Right lobe of liver (tissue), 6 donors: ENCODE measurements at regions not wholly inside any gene's neighbourhood (a gene's known extent, or its start where the extent isn't known, plus 50 kb on each side); places are given as distances from the start of the nearest gene placed in this dataset.
A peak's percentile ranks its signal among the peaks of the same experiment; 100 is the strongest.

ENCODE experiments used
- ATAC-seq, 4 donors: fragments of 200-7000 bp; cut with Tn5 transposase; one replicate each; pipeline ENCODE4 v1.9.1; 2020; ENCODE audit warnings: mild to moderate bottlenecking in 4 of 4, moderate library complexity in 4 of 4
- DNase-seq, 3 donors: peaks; one replicate each; pipeline ENCODE4 v3.0.0-alpha.2; 2020
- H3K27ac ChIP-seq, 3 donors: fragments of 200-600 bp; one replicate each; pipeline ENCODE4 v1.8.0; 2022
- H3K27me3 ChIP-seq, 2 donors: fragments of 200-600 bp; one replicate each; pipeline ENCODE4 v1.8.0; 2022
- H3K36me3 ChIP-seq, 4 donors: fragments of 200-600 bp; sonication (generic) in 1 of 4; one replicate each; pipeline versions ENCODE4 v1.5.1 to v1.8.0; 2017 to 2022; ENCODE audit warnings: control low read depth in 1 of 4
- H3K4me1 ChIP-seq, 4 donors: fragments of 200-600 bp; sonication (generic) in 1 of 4; one replicate each; pipeline versions ENCODE4 v1.5.1 to v1.8.0; 2017 to 2022; ENCODE audit warnings: control low read depth in 1 of 4
- H3K4me3 ChIP-seq, 3 donors: fragments of 200-600 bp; one replicate each; pipeline ENCODE4 v1.8.0; 2022
- H3K9me3 ChIP-seq, 4 donors: fragments of 200-600 bp; sonication (generic) in 1 of 4; one replicate each; pipeline versions ENCODE4 v1.5.1 to v1.8.0; 2017 to 2022; ENCODE audit warnings: control low read depth in 1 of 4
- POLR2A ChIP-seq: fragments of 450-650 bp; IDR thresholded peaks from one replicate; pipeline ENCODE4 v1.6.1; 2017; ENCODE audit warnings: antibody characterized with exemption, mild to moderate bottlenecking
- WGBS: methylation state at CpG from one replicate; pipeline ENCODE4 v1.1.6; 2018; ENCODE audit warnings: low coverage, low lambda C conversion rate; ENCODE audit not compliant: insufficient coverage; ENCODE audit errors: missing lambda C conversion rate; 5-methylcytosine and 5-hydroxymethylcytosine counted together
- intact Hi-C, 2 donors: fragments of 100-400 bp; cut with DNase I; formaldehyde crosslinking; loops; one replicate each; pipeline versions ENCODE4 v1.11.2 to v1.14.1; 2022
- TF ChIP-seq, protein P1 (sequence below), 4 donors: fragments of 200-600 bp in 3 of 4; fragments of 450-650 bp in 1 of 4; IDR thresholded peaks; one replicate each; pipeline versions ENCODE4 v1.5.1 to v1.8.0; 2016 to 2022; ENCODE audit warnings: antibody characterized with exemption in 4 of 4, mild to moderate bottlenecking in 2 of 4
- donor health status: DM: no; HTN: yes; CAD: no.
- donor health status: DM: no; HTN: no; CAD: no.
- donor health status: DM: no; HTN: no; CAD: no.
- donor health status: DM: no; HTN: yes; CAD: no.
- donor health status: DM: no; HTN: yes; CAD: no.

DNA sequence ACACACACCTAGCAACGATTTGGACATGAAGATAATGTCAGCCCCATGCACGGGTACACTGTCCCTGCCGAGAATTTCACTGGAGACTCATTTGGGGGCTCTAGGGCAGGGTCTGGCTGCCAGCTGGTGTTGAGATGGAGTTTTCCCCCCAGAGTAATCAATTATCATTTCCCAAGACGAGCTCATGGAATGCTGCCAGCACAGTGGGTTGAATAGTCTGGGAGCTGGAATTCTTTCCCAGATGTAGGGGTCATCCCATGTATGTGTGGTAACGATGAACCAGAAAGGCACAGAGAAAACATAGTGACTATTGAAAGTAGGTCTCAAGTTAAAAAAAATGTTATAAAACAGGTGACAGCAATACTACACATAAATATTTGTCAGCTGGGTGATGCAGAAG, 579.9 kb downstream of the MAFB start:
- Histone ChIP-seq H3K4me3 (no peak overlapping the region), H3K27ac (no peak overlapping the region), H3K27me3 (no peaks in the 10 kb centered on the region), H3K36me3 (no peaks in the 10 kb centered on the region), H3K4me1 (no peaks in the 10 kb centered on the region), H3K9me3 (no peaks in the 10 kb centered on the region)
- TF ChIP-seq POLR2A, result no peak
- TF ChIP-seq, protein P1, sequence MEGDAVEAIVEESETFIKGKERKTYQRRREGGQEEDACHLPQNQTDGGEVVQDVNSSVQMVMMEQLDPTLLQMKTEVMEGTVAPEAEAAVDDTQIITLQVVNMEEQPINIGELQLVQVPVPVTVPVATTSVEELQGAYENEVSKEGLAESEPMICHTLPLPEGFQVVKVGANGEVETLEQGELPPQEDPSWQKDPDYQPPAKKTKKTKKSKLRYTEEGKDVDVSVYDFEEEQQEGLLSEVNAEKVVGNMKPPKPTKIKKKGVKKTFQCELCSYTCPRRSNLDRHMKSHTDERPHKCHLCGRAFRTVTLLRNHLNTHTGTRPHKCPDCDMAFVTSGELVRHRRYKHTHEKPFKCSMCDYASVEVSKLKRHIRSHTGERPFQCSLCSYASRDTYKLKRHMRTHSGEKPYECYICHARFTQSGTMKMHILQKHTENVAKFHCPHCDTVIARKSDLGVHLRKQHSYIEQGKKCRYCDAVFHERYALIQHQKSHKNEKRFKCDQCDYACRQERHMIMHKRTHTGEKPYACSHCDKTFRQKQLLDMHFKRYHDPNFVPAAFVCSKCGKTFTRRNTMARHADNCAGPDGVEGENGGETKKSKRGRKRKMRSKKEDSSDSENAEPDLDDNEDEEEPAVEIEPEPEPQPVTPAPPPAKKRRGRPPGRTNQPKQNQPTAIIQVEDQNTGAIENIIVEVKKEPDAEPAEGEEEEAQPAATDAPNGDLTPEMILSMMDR (IDR thresholded peaks at IDR 0.05), result no peak
- no peak for ATAC-seq
- WGBS, result 38% methylated on average over 3 of the region's 5 CpGs
- DNase-seq, result no peak
- intact Hi-C loops, result no loop called here

DNA sequence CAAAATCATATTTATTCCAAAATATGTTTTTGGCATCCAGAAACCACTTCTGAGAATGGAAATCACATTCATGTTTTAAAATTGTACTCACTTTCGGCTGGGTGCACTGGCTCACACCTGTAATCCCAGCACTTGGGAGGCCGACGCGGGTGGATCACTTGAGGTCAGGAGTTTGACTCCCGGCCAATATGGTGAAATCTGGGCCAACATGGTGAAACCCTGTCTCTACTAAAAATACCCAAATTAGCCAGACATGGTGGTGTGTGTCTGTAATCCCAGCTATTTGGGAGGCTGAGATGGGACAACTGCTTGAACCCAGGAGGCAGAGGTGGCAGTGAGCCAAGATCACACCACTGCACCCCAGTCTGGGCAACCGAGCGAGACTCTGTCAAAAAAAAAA, 580.7 kb downstream of the MAFB start:
- no peak for ATAC-seq
- TF ChIP-seq, protein P1 (IDR thresholded peaks at IDR 0.05), result no peak
- no peak for TF ChIP-seq POLR2A
- Histone ChIP-seq H3K4me1 (no peaks in the 10 kb centered on the region), H3K4me3 (no peak overlapping the region), H3K36me3 (no peaks in the 10 kb centered on the region), H3K9me3 (no peaks in the 10 kb centered on the region), H3K27me3 (no peaks in the 10 kb centered on the region), H3K27ac (no peak overlapping the region)
- intact Hi-C loops, result no loop called here
- WGBS, result 53% methylated on average over 5 of the region's 7 CpGs
- DNase-seq, result no peak

DNA sequence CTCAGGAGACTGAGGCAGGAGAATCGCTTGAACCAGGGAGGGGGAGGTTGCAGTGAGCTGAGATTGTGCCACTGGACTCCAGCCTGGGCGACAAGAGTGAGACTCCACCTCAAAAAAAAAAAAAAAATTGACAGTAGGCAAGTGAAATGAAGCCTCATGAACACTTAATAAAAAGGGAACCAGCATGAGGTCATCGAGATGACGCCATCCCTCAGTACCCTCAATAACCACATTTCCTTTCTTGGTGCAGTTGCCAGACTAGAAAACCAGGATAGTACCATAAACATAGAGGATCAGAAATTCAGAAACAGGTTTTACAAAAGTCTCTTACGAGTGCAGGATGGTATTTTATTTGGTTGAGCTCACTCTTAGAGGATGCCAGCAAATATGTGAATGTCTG, 584.1 kb downstream of the MAFB start:
- WGBS, result 54% methylated on average over 5 of the region's 5 CpGs
- H3K27me3 ChIP-seq, result no peaks in the 10 kb centered on the region
- TF ChIP-seq, protein P1 (IDR thresholded peaks at IDR 0.05), result no peak
- TF ChIP-seq POLR2A, result no peak
- H3K4me3 ChIP-seq, result no peak overlapping the region
- H3K27ac ChIP-seq, result no peak overlapping the region
- DNase-seq (no peak), ATAC-seq (no peak)
- intact Hi-C loops, result no loop called here
- no peaks in the 10 kb centered on the region for H3K36me3 ChIP-seq
- no peaks in the 10 kb centered on the region for H3K4me1 ChIP-seq
- H3K9me3 ChIP-seq, result no peaks in the 10 kb centered on the region

DNA sequence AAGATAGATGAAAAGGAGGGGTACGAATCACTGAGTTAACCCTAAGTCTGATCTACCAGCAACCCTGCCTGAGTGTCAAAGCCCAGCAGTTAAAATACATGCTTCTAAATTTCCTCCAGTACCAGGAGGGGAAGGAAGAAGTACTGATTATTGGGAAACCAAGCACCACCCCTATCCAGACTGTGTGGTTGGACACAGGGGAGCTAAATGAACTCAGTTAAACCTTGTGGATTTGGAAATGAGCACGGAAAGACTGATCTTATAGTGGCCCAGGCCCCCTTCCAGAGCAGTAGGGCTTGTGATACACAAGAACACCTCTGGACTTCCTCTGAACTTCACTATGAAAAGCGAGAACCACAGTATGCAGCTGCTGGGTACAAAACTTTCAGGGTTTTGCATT, 585.6 kb downstream of the MAFB start:
- 77% methylated on average over 3 of the region's 3 CpGs for WGBS
- no peak for TF ChIP-seq POLR2A
- TF ChIP-seq, protein P1 (IDR thresholded peaks at IDR 0.05), result no peak

DNA sequence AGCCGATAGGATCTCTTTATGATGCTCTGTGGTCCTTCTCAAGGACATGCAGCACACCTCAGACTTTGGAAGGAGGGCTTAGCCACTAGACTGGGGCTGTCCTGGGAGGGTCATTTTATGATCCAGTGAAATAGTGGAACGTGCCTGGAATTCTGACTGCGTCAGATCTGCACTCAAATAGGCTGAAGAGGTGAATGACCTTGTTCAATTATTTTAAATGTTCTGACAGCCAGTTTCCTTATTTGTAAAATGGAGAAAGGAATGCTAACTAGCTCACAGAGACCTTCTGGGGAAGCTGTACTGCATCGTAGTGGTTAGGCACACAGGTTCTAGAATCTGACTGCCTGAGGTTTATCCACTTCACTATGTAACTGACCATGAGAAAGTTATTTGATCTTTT, 587.5 kb downstream of the MAFB start:
- Histone ChIP-seq H3K36me3 (no peaks in the 10 kb centered on the region), H3K9me3 (no peaks in the 10 kb centered on the region), H3K27ac (no peak overlapping the region), H3K4me1 (no peaks in the 10 kb centered on the region), H3K4me3 (no peak overlapping the region), H3K27me3 (no peaks in the 10 kb centered on the region)
- no peak for ATAC-seq
- DNase-seq, result no peak
- WGBS, result 46% methylated on average over 4 of the region's 4 CpGs
- intact Hi-C loops, result no loop called here
- TF ChIP-seq, protein P1 (IDR thresholded peaks at IDR 0.05), result no peak
- TF ChIP-seq POLR2A, result no peak

More for the DNA sequence above, 585.6 kb downstream of the MAFB start:
- no peaks in the 10 kb centered on the region for H3K27me3 ChIP-seq
- DNase-seq, result no peak
- no peaks in the 10 kb centered on the region for H3K36me3 ChIP-seq
- H3K27ac ChIP-seq, result no peak overlapping the region
- H3K9me3 ChIP-seq, result no peaks in the 10 kb centered on the region
- intact Hi-C loops, result no loop called here
- ATAC-seq, result peak; percentile 25 to 55 (median 44)
- no peak overlapping the region for H3K4me3 ChIP-seq
- H3K4me1 ChIP-seq, result no peaks in the 10 kb centered on the region
